CD4-positive, CD25-positive, alpha-beta regulatory T cell (primary cell): ENCODE measurements at regions not wholly inside any gene's neighbourhood (a gene's known extent, or its start where the extent isn't known, plus 50 kb on each side); places are given as distances from the start of the nearest gene placed in this dataset.

Experiments used
- ATAC-seq, 2 donors: fragments of 150-1000 bp; cut with Tn5 transposase; one replicate each; pipeline ENCODE4 v1.10.0; 2021; ENCODE audit warnings: low read depth in 2 of 2, moderate number of reproducible peaks in 2 of 2, moderate library complexity in 1 of 2
- DNase-seq, 3 donors: peaks; one replicate each; pipeline versions ENCODE4 v3.0.0 to v3.0.0-alpha.2; 2012 to 2022; ENCODE audit warnings: mixed read lengths in 1 of 3
- H3K27ac ChIP-seq: one replicate; pipeline ENCODE4 v1.7.0; 2013; ENCODE audit warnings: mild to moderate bottlenecking, low read length; ENCODE audit not compliant: insufficient read depth, poor library complexity, severe bottlenecking
- H3K27me3 ChIP-seq: one replicate; pipeline ENCODE4 v1.7.0; 2013; ENCODE audit warnings: low read length; ENCODE audit not compliant: control insufficient read depth, insufficient read depth
- H3K36me3 ChIP-seq: one replicate; pipeline ENCODE4 v1.7.0; 2013; ENCODE audit warnings: mild to moderate bottlenecking, low read length, moderate library complexity; ENCODE audit not compliant: control insufficient read depth, insufficient read depth
- H3K4me1 ChIP-seq: 2 replicates; pipeline ENCODE4 v1.7.0; 2013; ENCODE audit warnings: mild to moderate bottlenecking, low read length; ENCODE audit not compliant: insufficient read depth, control insufficient read depth, poor library complexity, severe bottlenecking
- H3K4me3 ChIP-seq: one replicate; pipeline ENCODE4 v1.7.0; 2013; ENCODE audit warnings: low read depth, mild to moderate bottlenecking, low read length, moderate library complexity
- H3K9me3 ChIP-seq, 2 experiments: 1 replicate in 1 of 2; 2 replicates in 1 of 2; pipeline ENCODE4 v1.7.0; 2013; ENCODE audit warnings: low read length in 2 of 2, mild to moderate bottlenecking in 1 of 2, moderate library complexity in 1 of 2; ENCODE audit not compliant: control insufficient read depth in 2 of 2
- H3K27ac Mint-ChIP-seq, 3 donors: one replicate each; pipeline ENCODE4 v1.8.0; 2020 to 2022; ENCODE audit warnings: mild to moderate bottlenecking in 3 of 3, mixed read lengths in 3 of 3, moderate library complexity in 2 of 3
- H3K27me3 Mint-ChIP-seq: one replicate; pipeline ENCODE4 v1.8.0; 2022; ENCODE audit warnings: mild to moderate bottlenecking, mixed read lengths
- H3K36me3 Mint-ChIP-seq: one replicate; pipeline ENCODE4 v1.8.0; 2020; ENCODE audit warnings: mixed read lengths
- H3K4me1 Mint-ChIP-seq, 4 donors: one replicate each; pipeline ENCODE4 v1.8.0; 2020 to 2022; ENCODE audit warnings: mixed read lengths in 4 of 4, mild to moderate bottlenecking in 1 of 4
- H3K4me3 Mint-ChIP-seq, 4 donors: one replicate each; pipeline ENCODE4 v1.8.0; 2020 to 2022; ENCODE audit warnings: mild to moderate bottlenecking in 4 of 4, mixed read lengths in 4 of 4, moderate library complexity in 3 of 4
- H3K9me3 Mint-ChIP-seq, 7 donors: one replicate each; pipeline ENCODE4 v1.8.0; 2020 to 2022; ENCODE audit warnings: mixed read lengths in 7 of 7, mild to moderate bottlenecking in 3 of 7, moderate library complexity in 2 of 7

DNA sequence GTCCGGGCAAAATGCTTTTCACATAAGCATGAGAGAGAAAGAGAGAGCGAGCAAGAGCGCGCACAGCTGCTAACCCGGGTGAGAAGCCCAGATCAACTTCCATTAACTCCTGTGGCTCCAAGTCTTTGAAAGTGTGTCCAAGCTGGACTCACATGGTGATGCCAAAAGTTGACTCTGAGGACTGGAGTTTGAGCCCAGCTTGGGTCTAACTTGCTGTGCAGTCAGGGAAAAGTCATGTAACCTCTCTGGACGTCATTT is 357.2 kb upstream of the SULF2 start:
- Mint-ChIP-seq H3K27me3 (peaks cover 10% of the 10 kb centered on the region), H3K27ac (no peak overlapping the region), H3K9me3 (peaks cover 0 to 4% (median 0%) of the 10 kb centered on the region in 7 donors), H3K4me3 (no peak overlapping the region), H3K4me1 (no peaks in the 10 kb centered on the region), H3K36me3 (no peaks in the 10 kb centered on the region)
- no peaks in the 10 kb centered on the region for H3K36me3 ChIP-seq
- no peak for ATAC-seq
- H3K9me3 ChIP-seq = no peaks in the 10 kb centered on the region
- DNase-seq = no peak
- H3K27ac ChIP-seq = no peak overlapping the region
- no peaks in the 10 kb centered on the region for H3K4me1 ChIP-seq
- H3K27me3 ChIP-seq = peaks cover 4% of the 10 kb centered on the region
- H3K4me3 ChIP-seq = no peak overlapping the region

DNA sequence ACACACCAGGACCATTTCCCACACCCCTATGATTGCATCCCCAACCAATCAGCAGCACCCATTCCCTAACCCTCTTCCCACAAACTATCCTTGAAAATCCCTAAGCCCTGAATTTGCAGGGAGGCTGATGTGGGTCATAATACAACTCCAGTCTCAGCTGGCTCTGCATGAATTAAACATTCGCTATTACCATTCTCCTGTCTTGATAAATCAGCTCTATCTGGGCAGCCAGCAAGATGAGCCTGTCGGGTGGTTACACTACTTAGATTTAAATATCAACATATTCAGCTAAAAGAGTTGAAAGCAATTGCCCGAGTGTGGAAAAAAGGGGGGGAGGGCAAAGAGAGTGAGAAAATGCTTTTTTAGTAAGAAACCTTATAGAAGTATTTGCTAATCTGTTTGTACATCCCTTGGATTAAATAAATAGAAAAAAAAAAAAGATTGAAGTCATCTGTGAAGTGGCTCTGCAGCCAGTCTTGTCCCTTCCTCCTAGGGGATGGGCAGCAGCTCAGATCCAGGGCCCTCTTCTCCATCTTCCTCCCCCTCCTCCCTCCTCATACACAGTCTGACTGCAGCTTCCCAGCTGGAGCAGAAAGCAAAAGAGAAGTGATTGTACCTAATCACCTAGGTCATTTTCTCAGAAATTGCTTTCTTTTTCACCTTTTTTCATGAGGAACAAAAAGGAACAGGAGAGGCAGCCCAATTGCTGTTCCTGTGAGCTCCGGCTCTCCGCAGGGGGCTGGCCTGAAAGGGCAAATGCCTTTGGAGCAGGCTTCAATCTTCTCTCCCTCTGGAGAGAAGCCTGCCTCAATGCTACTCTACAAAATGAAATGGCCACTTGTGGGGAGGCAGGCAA is 356.6 kb upstream of the SULF2 start:
- ATAC-seq (no peak), DNase-seq (no peak)
- H3K36me3 ChIP-seq = no peaks in the 10 kb centered on the region
- no peak overlapping the region for H3K4me3 Mint-ChIP-seq
- no peaks in the 10 kb centered on the region for H3K36me3 Mint-ChIP-seq
- H3K27me3 ChIP-seq = peaks cover 4% of the 10 kb centered on the region
- H3K4me1 ChIP-seq = no peaks in the 10 kb centered on the region
- no peaks in the 10 kb centered on the region for H3K9me3 ChIP-seq
- H3K4me1 Mint-ChIP-seq = no peaks in the 10 kb centered on the region
- no peak overlapping the region for H3K4me3 ChIP-seq
- H3K27ac Mint-ChIP-seq = no peak overlapping the region
- peaks cover 0 to 4% (median 0%) of the 10 kb centered on the region in 7 donors for H3K9me3 Mint-ChIP-seq
- H3K27ac ChIP-seq = no peak overlapping the region
- H3K27me3 Mint-ChIP-seq = peaks cover 5% of the 10 kb centered on the region

DNA sequence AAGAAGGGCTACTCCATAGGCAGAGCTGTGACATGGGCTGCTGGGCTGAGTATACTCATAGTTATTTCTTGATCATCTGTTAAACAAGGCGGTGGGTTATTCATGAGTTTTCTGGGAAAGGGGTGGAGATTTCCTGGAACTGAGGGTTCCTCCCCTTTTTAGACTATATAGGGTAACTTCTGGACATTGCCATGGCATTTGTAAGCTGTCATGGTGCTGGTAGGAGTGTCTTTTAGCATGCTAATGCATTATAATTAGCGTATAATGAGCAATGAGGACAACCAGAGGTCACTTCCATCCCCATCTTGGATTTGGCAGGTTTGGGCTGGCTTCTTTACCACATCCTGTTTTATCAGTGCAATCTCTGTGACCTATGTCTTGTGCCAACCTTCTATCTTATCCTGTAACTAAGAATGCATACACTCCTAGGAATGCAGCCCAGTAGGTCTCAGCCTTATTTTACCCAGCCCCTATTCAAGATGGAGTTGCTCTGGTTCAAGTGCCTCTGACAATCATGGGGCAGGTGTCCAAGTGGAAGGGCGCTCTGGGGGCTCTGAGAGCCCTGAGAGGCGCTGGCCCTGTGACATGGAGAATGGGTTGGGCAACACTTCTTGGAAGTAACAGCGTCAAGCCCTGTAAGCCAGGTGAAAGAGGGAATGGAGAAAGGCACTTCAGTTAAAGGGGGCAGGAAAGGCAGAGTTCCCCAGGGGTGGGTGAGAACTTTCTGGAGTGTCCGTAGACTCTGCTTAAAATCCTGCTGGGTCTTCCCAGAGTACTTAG is 354.2 kb upstream of the SULF2 start:
- H3K4me1 Mint-ChIP-seq = no peaks in the 10 kb centered on the region
- H3K27me3 Mint-ChIP-seq = no peaks in the 10 kb centered on the region
- H3K36me3 ChIP-seq = no peaks in the 10 kb centered on the region
- no peaks in the 10 kb centered on the region for H3K36me3 Mint-ChIP-seq
- H3K27ac Mint-ChIP-seq = no peak overlapping the region
- H3K9me3 Mint-ChIP-seq = peaks cover 0 to 4% (median 0%) of the 10 kb centered on the region in 7 donors
- H3K4me3 Mint-ChIP-seq = no peak overlapping the region
- no peaks in the 10 kb centered on the region for H3K4me1 ChIP-seq
- H3K4me3 ChIP-seq = no peak overlapping the region
- H3K27me3 ChIP-seq = peaks cover 4% of the 10 kb centered on the region
- H3K27ac ChIP-seq = no peak overlapping the region
- H3K9me3 ChIP-seq = no peaks in the 10 kb centered on the region
- ATAC-seq (no peak), DNase-seq (no peak)

DNA sequence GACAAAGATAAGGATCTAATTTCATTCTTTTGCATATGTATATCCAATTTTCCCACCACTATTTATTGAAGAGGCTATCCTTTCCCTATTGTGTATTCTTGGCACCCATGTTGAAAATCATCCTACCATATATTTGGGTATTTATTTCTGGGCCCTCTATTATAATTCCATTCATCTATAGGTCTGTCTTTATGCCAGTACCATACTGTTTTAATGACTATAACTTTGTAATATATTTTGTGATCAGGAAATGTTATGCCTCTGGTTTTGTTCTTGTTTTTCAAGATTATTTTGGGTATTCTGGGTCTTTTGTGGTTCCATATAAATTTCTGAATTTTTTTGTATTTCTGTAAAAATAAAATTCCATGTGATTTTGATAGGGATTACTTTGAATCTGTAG is 347.6 kb upstream of the SULF2 start:
- ATAC-seq (no peak), DNase-seq (no peak)
- no peaks in the 10 kb centered on the region for H3K4me1 Mint-ChIP-seq
- H3K9me3 ChIP-seq = peaks cover 0 to 9% of the 10 kb centered on the region in 2 experiments
- H3K27ac ChIP-seq = no peak overlapping the region
- peaks cover 2% of the 10 kb centered on the region for H3K27me3 ChIP-seq
- H3K27me3 Mint-ChIP-seq = peaks cover 14% of the 10 kb centered on the region
- H3K36me3 Mint-ChIP-seq = no peaks in the 10 kb centered on the region
- no peak overlapping the region for H3K27ac Mint-ChIP-seq
- no peak overlapping the region for H3K4me3 Mint-ChIP-seq
- H3K36me3 ChIP-seq = no peaks in the 10 kb centered on the region
- H3K4me1 ChIP-seq = no peaks in the 10 kb centered on the region
- H3K9me3 Mint-ChIP-seq = peaks cover 0 to 14% (median 0%) of the 10 kb centered on the region in 7 donors
- no peak overlapping the region for H3K4me3 ChIP-seq

DNA sequence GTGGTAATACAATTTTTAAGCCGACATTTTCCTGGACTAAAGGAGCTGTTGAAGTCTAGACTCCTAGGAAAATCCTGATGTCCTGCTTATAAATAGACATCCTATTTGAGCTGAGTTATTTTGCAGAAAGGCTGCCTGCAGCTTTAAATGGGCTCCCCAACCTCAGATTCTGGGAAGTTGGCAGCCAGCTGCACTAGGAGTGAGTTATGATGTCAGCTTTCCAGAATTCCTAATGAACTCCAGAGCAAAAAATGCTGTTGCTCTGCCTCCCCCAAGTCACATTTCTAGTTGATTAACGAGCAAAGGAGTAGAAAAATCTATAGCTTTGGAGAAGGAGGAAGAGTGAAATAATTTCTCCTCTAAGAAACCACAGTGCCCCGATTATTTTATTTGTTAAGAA is 346.3 kb upstream of the SULF2 start:
- Mint-ChIP-seq H3K27me3 (peaks cover 14% of the 10 kb centered on the region), H3K9me3 (peaks cover 0 to 14% (median 0%) of the 10 kb centered on the region in 7 donors), H3K4me1 (no peaks in the 10 kb centered on the region), H3K36me3 (no peaks in the 10 kb centered on the region), H3K4me3 (no peak overlapping the region), H3K27ac (no peak overlapping the region)
- no peak for DNase-seq
- no peaks in the 10 kb centered on the region for H3K36me3 ChIP-seq
- H3K9me3 ChIP-seq = peaks cover 0 to 9% of the 10 kb centered on the region in 2 experiments
- H3K27ac ChIP-seq = no peak overlapping the region
- H3K4me3 ChIP-seq = no peak overlapping the region
- H3K27me3 ChIP-seq = peaks cover 2% of the 10 kb centered on the region
- ATAC-seq = no peak
- H3K4me1 ChIP-seq = no peaks in the 10 kb centered on the region

DNA sequence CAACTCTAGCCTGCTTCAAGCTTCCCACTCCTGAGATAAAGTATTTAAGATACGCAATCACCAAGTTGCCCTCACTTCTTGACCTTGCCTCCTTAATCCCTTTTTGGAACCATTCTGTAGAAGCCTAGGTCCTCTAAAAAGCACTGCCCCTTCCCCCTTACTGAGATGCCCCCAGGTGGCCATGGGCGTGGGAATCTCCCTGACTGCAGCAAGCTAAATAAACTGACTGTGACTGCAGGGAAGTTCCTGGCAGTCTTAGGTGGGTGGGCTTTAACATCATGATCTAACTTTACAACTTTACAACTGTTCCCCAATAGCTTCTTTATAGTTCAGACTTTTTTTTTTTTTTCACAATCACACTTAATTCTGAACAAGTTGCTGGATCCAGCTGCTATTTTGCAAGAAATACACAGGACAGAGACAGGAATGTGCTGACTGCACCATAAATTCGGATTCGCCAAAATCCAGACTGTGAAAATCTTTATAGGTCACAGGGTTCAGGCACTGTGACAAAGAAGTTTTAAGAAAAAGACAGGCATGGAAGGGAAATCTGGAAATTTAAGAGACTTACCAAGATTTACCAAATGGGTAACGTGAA is 344.2 kb upstream of the SULF2 start:
- no peak overlapping the region for H3K27ac ChIP-seq
- H3K4me3 ChIP-seq = no peak overlapping the region
- Mint-ChIP-seq H3K4me1 (no peaks in the 10 kb centered on the region), H3K36me3 (no peaks in the 10 kb centered on the region), H3K9me3 (peaks cover 0 to 14% (median 0%) of the 10 kb centered on the region in 7 donors), H3K27ac (no peak overlapping the region), H3K27me3 (peaks cover 14% of the 10 kb centered on the region), H3K4me3 (no peak overlapping the region)
- ATAC-seq (no peak), DNase-seq (no peak)
- peaks cover 0 to 9% of the 10 kb centered on the region in 2 experiments for H3K9me3 ChIP-seq
- H3K36me3 ChIP-seq = no peaks in the 10 kb centered on the region
- H3K4me1 ChIP-seq = no peaks in the 10 kb centered on the region
- peaks cover 2% of the 10 kb centered on the region for H3K27me3 ChIP-seq

DNA sequence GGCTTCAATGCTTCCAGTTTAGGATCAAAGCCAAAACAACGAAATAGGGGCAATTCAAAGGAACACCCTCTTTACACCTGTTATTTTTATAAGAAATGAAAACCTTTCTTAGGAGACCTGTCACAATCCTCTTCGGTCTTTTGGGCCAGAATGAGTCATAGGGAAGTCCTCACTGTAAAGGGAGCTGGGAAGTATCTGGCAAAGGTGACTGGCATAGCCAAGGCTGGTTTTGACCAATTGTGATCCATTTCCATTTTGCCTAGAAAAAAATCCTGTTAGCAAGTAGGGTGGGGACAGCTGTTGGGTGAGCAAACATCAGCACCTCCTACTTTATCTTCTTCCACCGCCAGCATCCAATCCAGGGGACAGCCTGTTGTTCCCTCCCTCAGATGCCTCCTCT is 343.2 kb upstream of the SULF2 start:
- Histone ChIP-seq H3K9me3 (peaks cover 0 to 9% of the 10 kb centered on the region in 2 experiments), H3K4me1 (no peaks in the 10 kb centered on the region), H3K4me3 (no peak overlapping the region), H3K36me3 (no peaks in the 10 kb centered on the region), H3K27me3 (no peaks in the 10 kb centered on the region), H3K27ac (no peak overlapping the region)
- no peaks in the 10 kb centered on the region for H3K36me3 Mint-ChIP-seq
- H3K4me1 Mint-ChIP-seq = no peaks in the 10 kb centered on the region
- DNase-seq = no peak
- no peak overlapping the region for H3K4me3 Mint-ChIP-seq
- peaks cover 14% of the 10 kb centered on the region for H3K27me3 Mint-ChIP-seq
- no peak overlapping the region for H3K27ac Mint-ChIP-seq
- peaks cover 0 to 10% (median 0%) of the 10 kb centered on the region in 7 donors for H3K9me3 Mint-ChIP-seq
- ATAC-seq = no peak
